ENCODE measurements at regions not wholly inside any gene's neighbourhood (a gene's known extent, or its start where the extent isn't known, plus 50 kb on each side); places are given as distances from the start of the nearest gene placed in this dataset.

DNA sequence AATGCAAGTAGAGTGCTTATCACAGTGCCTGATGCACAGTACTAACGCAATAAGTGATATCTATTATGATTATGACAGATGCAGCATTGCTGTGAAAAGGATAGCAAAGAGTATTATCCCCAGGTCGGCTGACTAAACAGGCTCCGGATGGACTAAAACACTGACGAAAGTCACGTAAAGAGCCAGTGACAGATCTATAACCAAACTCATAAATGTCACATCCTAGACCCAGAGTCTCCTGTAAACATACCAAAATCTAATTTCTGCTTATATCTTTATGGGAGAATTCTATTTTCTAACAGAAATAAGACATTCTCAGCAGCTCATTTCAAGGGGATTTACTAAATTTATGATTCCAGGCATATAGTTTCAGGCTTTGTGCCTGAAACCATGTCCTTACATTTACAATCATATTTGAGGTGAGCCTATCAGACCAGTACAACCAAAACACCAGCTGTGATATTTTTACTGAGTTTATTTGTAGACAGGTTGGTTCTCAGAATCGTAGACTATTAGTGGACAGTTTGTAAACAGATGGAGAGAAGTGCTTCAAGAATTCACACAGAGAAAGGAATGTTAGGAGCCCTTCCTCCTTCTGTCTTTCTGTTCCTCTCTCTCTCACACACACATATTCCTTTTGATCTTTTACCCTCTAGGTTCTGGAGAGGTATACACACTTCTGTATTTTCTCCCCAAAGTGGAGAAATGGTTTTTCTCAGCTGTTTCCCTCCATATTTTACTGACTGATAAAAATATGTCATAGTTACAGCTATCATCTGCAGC lies 52.4 kb upstream of the WDR26 start:
- FAIRE-seq (no peak), DNase-seq (ENCODE audit: low spot score) (no peak)

DNA sequence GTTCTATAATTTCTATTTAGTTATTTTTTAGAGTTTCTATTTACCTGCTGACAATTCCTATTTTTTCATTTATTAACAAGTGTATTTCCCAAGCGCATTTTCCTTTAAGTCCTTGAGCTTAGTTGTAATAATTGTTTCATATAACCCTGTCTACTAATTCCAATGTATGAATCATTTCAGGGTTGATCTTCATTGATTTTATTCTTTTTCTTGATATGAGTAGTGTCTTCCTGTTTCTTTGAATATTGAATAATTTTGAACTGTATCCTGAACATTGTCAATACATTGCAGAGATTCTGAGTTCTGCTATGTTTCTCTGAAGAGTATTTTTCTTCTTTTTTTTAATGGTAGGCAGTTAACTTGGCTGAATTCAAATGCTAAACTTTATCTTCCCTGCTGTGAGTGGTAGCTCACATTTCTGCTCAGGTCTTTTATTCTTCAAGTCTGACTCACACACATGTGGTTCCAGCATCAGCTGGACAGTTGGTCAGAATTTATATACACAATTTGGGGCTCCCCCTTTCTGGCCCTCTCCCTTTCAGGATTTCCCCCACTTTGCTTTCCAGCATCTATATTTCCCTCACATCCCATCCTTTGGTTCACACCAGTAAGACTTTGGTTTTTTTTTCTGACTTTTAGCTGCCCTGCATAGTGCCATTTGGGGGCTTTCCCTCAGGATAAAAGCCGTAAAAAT lies 54.4 kb upstream of the WDR26 start:
- FAIRE-seq (no peak), DNase-seq (ENCODE audit: low spot score) (no peak)

DNA sequence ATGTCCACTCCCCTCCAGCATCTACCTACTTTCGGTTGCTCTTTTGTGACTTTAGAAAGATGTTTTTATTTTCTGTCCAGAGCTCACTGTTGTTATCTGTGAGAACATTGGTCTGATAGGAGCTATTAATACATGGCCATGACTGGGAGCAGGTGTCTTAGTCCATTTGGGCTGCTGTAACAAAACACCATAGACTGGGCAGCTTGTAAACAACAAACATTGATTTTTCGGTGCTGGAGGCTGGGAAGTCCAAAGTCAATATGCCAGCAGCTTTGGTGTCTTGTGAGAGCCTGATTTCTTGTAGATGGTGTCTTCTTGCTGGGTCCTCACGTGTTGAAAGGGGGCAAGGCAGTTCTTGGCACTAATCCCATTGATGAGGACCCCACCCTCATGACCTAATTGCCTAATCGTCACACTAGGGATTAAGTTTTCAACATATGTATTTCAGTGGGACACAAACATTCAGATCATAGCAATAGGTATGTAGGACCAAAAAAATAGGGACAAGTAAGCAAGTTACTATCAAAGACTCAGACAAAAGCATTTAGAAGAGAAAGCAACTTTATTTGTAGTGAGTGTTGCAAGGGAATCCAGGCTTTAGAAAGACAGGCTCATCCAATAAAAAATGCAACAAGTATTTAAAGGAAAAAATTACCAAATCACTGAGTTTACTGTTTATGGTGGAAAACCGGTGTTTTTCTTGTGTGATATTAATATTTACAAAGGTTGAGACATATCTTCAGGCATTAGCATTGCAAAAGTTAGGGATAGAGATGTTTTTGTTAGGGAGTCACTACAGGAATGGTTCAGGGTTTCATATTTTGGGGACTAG lies 55.2 kb upstream of the WDR26 start:
- FAIRE-seq (no peak), DNase-seq (ENCODE audit: low spot score) (no peak)

DNA sequence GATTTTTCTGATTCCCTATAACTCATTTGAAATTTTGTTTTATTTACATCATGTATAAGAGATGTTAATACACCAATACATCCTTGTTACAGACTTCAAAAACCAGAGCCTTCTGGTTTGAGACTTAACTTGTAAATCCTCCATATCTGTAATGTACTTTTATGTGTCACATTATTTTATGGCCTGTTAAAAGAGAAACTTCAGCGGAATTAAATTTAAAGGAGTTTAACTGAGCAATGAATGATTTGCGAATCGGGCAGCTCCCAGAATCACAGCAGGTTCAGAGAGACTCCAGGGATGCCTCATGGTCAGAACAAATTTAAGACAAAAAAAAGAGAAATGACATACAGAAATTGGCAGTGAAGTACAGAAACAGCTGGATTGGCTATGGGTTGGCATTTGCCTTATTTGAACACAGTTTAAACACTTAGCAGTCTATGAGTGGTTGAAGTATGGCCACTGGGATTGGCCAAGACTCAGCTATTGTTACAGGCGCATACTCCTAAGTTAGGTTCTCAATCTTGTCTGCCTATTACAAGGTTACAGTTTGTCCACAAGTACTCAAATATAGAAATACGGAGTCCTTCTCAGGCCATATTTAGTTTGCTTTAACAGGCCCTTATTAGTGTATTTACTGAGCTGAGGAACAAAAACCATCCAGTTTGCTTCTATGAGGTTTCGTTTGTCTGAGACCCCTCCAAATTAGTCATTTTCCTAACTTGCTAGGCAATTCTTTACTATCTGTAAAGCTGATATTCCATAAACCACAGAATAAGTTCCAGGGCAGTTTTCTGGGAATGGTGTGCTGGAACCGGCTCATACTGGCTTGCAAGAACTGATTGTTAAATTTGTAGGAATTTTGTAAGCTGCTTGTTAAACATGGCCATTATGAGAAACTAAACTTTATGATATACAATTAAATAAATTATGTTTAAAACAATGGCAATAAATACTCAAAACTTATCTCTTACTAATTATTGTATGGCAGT lies 56.2 kb upstream of the WDR26 start:
- DNase-seq (ENCODE audit: low spot score): no peak
- no peak for FAIRE-seq

DNA sequence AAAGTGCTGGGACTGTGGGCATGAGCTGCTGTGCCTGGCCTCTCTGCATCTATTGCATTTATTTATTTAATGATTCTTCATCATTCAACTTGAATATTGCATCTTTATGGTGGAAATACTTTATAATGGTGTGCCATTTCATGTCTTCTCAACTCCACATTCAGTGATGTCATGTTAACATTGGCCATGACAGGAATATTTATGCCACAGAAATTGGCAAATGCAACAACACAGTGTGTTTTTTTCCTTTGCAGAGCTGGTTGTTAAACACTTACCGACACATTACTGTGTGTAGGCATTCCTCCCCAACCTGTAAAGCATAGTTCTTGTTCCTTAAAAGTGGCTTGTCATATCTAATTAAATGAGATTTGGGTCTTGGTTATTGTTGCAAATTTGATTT lies 57.4 kb upstream of the WDR26 start:
- no peak for FAIRE-seq

DNA sequence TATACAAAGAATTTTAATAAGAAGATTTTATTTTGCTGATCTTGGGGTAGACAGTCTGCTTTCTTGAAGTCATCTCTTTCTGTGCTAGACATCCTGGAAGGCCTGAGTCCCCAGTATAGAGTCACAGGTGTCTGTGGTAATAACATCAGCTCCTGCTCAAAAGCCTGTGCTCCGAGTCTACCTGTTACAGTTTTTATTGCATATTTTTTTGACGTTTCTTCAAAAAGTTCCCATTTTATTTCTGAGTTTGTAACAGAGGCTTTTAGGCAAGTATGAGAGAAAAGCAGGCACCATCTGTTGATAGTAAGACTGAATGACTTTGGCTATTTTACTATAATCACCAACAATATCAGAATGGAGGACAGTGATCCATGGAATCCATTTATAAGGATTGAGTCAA lies 58.0 kb upstream of the WDR26 start:
- FAIRE-seq (no peak), DNase-seq (ENCODE audit: low spot score) (no peak)

More for the DNA sequence above, 57.4 kb upstream of the WDR26 start:
- DNase-seq (ENCODE audit: low spot score): no peak

DNA sequence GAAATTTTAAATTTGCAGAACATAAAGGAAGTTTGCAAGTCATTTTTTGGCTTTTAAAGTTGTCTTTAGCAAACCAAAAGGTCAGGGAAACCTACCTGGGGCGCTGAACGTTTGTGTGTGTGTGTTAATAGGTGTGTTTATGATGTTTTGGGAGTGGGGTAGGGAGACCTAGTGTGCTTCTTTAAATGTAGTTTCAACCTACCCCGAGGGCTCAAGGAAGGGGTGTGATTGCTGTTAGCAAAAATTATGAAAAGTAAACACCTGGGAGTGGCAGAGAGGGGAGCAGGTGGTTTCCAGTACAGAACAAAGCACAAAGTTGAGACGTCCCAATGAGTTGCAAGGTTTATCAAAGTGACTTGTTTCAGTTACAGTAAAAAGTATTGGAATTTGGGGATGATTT lies 58.7 kb upstream of the WDR26 start:
- DNase-seq (ENCODE audit: low spot score) (no peak), FAIRE-seq (no peak)

DNA sequence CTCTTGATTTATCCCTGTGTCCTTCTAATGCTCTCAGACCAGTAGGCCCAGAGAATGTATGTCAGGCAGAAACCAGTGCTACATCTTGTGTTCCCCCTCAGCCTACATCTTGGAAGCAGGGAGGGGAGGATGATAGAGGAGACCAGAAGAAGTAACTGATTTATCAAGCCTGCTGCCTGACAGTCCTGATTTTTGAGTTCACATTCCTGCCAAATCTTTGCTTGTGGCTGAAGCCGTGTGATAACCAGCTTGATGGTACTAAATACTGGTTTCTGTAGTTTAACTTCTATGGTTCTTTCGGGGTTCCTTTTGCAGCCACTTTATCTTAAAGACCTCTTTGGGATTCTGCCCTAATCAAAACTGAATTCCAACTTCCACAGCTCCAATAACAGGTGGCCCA lies 59.7 kb upstream of the WDR26 start:
- FAIRE-seq (no peak), DNase-seq (ENCODE audit: low spot score) (no peak)

DNA sequence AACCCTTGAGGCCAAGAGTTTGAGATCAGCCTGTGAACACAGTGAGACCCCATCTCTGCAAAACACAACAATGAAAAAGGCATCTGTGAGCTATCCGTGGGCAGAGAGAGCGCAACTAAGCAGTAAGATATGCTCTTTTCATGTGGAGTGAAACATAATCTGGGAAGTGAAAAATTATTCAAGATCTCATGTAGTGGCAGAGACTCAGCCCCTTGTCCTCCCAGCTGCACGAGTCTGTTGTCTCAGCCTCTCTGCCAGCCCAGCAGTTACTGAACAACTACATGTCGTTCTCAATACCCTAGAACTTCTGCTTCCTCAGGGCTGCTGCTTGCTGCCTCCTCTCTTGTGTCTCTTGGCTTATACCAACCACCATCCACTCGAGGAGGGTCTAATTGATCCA lies 61.3 kb upstream of the WDR26 start:
- FAIRE-seq (no peak), DNase-seq (ENCODE audit: low spot score) (no peak)

DNA sequence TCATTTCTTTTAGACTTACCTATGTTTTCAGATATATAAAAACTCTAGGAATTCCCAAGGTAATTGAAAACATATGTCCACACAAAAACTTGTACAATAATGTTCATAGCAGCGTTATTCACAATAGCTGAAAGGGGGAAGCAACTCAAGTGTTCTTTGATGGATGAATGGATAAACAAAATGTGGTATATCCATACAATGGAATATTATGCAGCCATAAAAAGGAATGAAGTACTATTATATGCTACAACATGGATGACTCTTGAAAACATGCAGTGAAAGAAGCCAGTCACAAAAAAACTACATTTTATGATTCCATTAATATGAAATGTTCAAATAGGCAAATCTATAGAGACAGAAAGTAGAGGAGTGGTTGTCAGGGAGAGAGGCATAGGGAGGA lies 62.2 kb upstream of the WDR26 start:
- DNase-seq (ENCODE audit: low spot score) (no peak), FAIRE-seq (no peak)

DNA sequence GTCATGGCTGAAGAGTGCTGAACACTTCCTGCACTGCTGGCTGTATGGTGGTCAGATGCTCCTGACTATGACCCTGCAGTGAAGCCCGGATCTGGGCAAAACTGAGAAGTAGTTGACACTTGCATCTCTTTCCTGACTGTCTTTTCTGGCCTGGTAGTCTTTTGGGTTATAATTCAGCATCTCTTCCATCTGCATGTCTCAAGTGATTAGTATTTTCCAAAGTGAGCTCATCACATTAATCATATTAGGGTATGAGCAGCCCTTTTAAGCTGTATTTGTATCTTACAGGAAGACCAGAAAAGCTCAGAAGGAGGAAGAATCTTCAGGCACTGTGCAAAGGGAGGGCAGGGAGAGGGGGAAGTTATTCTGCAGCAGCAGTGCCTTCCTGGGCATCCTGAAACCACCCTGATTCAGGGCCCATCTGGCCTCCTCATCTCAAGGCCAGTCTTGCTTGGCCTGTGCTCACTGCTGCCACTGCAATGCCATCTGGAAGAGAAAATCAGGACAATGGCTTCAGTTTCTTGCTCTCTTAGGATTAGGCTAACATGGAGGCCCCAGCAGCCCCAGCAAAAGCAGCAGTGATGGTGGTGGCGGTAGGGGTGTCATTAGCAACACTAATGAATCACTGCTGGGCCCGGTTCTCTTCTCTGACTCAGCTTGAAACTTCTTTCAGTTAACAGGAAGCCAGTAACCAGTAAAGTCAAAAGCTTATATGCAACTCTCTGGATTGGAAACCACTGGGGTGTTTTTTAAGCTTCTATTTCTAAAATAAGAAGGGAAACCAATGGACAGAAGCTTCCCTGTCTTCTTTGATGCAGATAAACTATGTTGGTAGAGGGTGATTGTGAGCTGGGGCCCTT lies 63.3 kb upstream of the WDR26 start:
- FAIRE-seq: no peak

DNA sequence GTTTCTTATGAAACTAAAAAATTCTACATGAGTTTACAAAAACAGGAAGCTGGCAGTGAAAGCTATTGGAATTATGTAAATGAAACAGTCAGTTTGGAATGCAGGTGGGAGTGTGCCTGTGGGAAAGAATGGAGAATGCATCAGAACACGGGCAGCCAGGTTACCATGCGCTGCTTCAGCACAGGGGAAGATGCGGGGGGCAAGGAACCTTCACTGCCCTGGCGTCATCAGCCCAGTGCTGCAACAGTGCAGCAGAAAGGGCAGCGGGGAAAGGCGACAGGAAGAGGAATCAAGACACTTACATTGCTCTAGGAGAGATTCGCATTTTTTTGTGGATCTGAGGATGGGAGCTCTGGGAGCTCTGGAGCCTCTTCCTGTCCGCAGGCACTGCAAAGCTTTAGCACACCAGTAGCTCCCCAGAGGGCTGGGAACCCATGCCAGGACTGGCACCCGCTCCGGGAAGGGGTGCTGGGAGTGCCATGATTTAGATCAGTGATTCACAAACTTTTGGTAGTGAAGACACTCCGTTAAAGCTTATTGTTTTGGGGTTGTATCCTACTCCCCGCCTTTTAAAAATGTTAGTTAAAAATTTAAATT lies 64.1 kb upstream of the WDR26 start:
- peak; percentile 78 for DNase-seq (ENCODE audit: low spot score)
- no peak for FAIRE-seq

More for the DNA sequence above, 63.3 kb upstream of the WDR26 start:
- peak; percentile 78 for DNase-seq (ENCODE audit: low spot score)

DNA sequence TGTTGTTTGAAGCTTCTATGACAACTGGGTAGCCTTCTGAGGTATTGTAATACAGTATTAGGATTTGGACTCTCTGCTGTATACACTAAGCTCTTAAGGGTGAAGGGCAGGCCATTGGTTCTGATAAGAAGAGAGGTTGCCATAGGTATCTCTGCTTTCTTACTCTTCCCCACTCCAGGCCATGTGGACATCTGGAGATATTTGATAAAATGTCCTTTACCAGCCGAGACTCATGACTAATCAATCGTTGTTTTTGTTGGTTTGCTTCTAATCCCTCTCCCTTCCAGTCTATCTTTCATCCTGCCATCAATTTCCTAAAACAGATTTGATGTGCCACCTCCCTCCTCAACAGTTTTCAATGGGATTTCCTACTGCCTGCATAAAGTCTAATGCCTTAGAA lies 64.6 kb upstream of the WDR26 start:
- DNase-seq (ENCODE audit: low spot score) (no peak), FAIRE-seq (no peak)

DNA sequence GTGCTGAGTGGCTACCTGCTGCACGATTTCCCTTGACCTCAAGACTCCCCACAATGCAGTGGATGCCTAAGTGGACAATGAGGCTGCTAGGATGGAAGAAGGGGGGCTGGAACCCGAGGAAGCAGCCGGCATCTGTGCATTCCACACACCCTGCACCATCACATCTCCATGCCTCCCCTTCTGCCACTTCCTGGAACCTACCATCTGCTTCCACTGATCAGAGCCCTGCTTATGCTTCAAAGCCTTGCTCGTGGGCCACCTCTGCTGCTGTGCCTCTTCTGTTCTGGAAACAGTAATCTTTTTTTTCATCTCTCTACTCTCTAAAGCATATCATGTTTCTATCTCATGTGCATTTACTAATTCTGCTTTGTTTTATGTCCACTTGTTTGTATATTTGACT lies 66.2 kb upstream of the WDR26 start:
- no peak for FAIRE-seq
- DNase-seq (ENCODE audit: low spot score): no peak

DNA sequence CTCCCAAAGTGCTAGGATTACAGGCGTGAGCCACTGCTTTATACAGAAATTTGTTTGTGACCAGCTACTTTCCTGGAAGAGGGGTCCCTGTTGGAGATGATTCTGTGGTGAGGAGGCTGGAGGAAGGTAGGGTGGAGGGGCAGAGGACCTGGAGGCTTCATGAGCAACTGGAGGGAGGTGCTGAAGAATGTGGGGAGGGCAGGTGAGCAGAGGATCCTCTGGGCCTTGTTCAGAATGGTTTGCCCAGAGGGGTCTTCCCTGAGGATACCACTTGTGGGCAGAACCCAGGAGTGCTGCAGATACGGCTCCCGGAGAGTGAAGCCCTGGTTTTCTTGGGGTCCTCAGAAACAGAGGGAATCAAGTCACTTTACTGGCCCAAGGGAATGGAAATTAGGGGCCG lies 67.2 kb upstream of the WDR26 start:
- DNase-seq (ENCODE audit: low spot score) (no peak), FAIRE-seq (no peak)

DNA sequence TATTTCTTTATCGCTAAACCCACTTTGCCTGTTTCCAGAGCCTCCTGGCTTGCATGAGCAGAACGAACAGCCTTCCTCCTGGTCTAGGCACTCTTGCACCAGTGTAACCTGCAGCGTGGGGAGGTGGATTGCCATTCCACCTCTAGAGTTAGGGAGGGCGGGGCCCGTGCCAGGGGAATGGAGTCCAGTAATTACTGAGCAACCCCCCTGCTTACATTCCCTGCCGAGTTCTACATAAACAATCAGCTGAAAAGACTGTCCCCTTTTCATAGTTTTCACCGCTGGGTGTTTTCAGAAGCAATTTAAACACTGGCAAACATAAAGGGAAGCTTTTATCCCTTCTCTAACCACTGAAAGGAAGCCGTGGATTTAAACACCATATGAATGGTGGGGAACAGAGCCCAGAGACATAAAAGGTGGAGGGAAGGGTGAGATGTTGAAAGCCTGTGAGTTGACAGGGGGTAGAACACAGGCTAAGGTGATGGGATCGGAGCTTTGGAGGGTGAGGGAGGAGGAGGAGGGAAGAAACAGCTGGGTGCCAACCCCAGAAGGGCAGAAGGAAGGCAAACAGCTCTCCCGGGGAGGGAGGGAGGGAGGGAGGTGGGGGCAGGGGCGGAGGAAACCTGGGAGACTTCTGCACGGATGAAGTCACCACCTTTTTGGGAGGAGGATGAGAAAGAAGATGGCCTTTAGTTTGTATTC lies 68.0 kb upstream of the WDR26 start:
- FAIRE-seq (no peak), DNase-seq (ENCODE audit: low spot score) (peak; percentile 58)

DNA sequence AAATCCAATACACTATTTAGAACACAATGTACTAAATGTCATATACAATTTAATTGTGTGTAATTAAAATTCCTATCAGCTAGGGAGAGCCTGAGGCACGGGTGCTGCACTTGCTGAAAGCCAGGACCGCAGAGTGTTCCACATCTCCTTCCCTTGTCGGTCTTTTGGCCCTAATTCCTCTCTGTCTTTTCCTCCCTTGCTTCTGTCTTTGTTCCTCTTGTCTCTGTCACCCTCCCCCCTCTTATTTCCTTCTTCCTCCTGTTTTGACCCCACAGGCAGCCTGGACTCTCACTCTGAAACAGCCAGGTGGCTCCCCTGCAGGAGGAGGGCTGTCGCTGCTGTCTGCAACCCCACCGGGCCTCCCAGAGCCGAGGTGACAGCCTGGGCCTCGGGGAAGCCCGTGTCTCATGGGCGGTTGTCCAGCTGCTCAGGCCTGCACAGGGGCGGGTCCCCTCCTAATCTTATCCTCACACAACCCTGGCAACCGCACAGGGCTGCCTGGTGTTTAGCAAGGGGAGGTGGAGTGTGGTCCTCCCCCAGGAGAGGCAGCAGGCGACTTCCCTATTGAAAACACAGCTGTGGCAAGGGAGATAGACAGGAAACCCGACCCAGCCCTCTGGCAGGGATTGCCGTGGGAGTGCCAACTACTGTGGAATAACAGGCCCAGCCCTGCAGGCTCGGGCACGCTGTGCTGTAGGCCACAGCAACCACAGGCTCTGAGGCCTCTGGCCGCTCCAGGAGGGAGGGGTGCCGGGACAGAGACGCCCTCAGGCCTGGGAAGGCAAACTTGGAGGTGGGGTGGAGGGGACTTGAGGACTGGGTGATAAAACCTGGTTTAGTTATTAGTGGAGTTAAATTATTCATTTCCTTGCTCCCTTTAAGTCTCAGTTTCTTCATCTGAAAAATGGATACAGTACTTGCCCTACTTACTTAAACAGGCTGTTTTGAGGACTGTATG lies 68.8 kb upstream of the WDR26 start:
- peak; percentile 90 for DNase-seq (ENCODE audit: low spot score)
- FAIRE-seq: peak; percentile 70

Data from urothelium cell line (cell line).